Osteoblast (primary cell): ENCODE measurements at regions not wholly inside any gene's neighbourhood (a gene's known extent, or its start where the extent isn't known, plus 50 kb on each side); places are given as distances from the start of the nearest gene placed in this dataset.

ENCODE experiments used
- DNase-seq: peaks from one replicate; pipeline ENCODE4 v3.0.0; 2011; ENCODE audit warnings: low spot score, mixed read lengths; ENCODE audit not compliant: insufficient read length; ENCODE audit errors: missing footprints
- H2AFZ ChIP-seq: 2 replicates; pipeline ENCODE4 v1.6.0; 2011; ENCODE audit warnings: mild to moderate bottlenecking, low read length
- H3K27ac ChIP-seq: 2 replicates; pipeline ENCODE4 v1.5.1; 2011; ENCODE audit warnings: mild to moderate bottlenecking, low read depth, low read length, moderate library complexity
- H3K27me3 ChIP-seq: 2 replicates; pipeline ENCODE4 v1.6.0; 2012; ENCODE audit warnings: mild to moderate bottlenecking, control low read depth, inconsistent platforms, low read length, moderate library complexity; ENCODE audit not compliant: insufficient read depth
- H3K36me3 ChIP-seq: 2 replicates; pipeline ENCODE4 v1.5.1; 2011; ENCODE audit warnings: mild to moderate bottlenecking, low read length, control low read depth, moderate library complexity; ENCODE audit not compliant: insufficient read depth
- H3K4me1 ChIP-seq: 2 replicates; pipeline ENCODE4 v1.5.1; 2011; ENCODE audit warnings: mild to moderate bottlenecking, low read length, control low read depth, moderate library complexity; ENCODE audit not compliant: insufficient read depth
- H3K4me2 ChIP-seq: 2 replicates; pipeline ENCODE4 v1.6.0; 2011; ENCODE audit warnings: mild to moderate bottlenecking, low read length; ENCODE audit not compliant: insufficient read depth
- H3K4me3 ChIP-seq: fragments of 200-600 bp; sonication (generic); 3 replicates; pipeline ENCODE4 v1.5.1; 2012; ENCODE audit warnings: mild to moderate bottlenecking, low read length, inconsistent platforms; ENCODE audit not compliant: insufficient read depth
- H3K79me2 ChIP-seq: 2 replicates; pipeline ENCODE4 v1.6.0; 2012; ENCODE audit warnings: mild to moderate bottlenecking, low read length, control low read depth, inconsistent platforms; ENCODE audit not compliant: insufficient read depth
- H3K9me3 ChIP-seq: 2 replicates; pipeline ENCODE4 v1.5.1; 2011; ENCODE audit warnings: low read depth, low read length, control low read depth
- H4K20me1 ChIP-seq: 2 replicates; pipeline ENCODE4 v1.6.0; 2012; ENCODE audit warnings: mild to moderate bottlenecking, low read length, control low read depth; ENCODE audit not compliant: insufficient read depth
- CTCF ChIP-seq: IDR thresholded peaks from 2 replicates; pipeline ENCODE4 v1.5.1; 2011; ENCODE audit warnings: mild to moderate bottlenecking, low read depth, low read length, moderate library complexity; ENCODE audit errors: extremely low read depth

- no peak overlapping the region for H2AFZ ChIP-seq
- no peak for DNase-seq
- H3K9me3 ChIP-seq, result no peaks in the 10 kb centered on the region
- TF ChIP-seq CTCF, result no peak
- H3K79me2 ChIP-seq, result no peaks in the 10 kb centered on the region
- H3K36me3 ChIP-seq, result no peaks in the 10 kb centered on the region
- peaks cover 6% of the 10 kb centered on the region for H3K27me3 ChIP-seq
- no peak overlapping the region for H3K4me3 ChIP-seq
- no peaks in the 10 kb centered on the region for H4K20me1 ChIP-seq
- H3K4me2 ChIP-seq, result no peak overlapping the region
- H3K4me1 ChIP-seq, result no peaks in the 10 kb centered on the region
- no peak overlapping the region for H3K27ac ChIP-seq
These were observed 140.2 kb upstream of the CHST15 start for GRCh38 chr10:124233546-124234138.

DNA sequence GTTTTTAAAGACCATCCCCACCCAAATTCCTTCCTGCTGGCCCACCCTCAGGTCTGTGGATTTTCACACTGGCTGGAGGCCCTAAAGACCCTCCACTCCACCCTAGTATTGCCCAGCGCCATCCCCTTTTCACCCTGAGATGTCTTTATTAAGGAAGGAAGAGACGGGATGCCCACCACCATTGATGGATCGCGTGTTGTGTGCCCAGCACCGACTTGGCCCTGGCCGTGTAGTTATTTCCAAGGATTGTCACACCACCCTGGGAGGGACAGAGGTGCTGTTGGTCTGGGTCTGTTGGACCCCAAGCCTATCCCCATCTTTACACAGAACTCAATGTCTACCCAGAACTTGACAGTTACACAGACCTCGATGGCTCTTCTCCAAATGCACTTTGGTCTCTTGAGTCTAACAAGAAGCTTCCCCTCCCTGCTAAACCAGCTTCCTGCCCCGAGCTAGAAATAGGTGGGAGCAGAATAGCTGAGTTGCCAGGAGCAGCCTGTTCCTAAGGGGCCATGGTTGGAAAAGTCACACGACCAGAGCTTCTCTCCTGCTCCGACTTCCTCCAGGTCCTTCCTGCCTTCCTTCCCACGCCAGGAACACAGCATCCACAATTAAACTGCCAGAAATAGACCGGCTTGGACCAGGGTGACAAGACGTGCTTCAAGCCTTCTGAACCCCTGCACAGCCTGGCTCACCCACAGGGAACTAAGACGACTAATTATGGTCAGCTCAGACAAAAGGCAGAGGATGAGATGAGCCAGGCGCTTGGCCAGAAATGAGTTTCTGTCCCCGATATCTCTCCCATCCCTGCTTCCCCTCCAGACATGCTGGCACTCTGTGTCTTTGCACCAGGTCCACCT is 139.5 kb upstream of the CHST15 start:
- peak; percentile 19 for DNase-seq
- H3K27me3 ChIP-seq, result peaks cover 6% of the 10 kb centered on the region
- H4K20me1 ChIP-seq, result no peaks in the 10 kb centered on the region
- no peak overlapping the region for H3K4me3 ChIP-seq
- no peak overlapping the region for H2AFZ ChIP-seq
- no peaks in the 10 kb centered on the region for H3K36me3 ChIP-seq
- no peaks in the 10 kb centered on the region for H3K4me1 ChIP-seq
- no peaks in the 10 kb centered on the region for H3K9me3 ChIP-seq
- no peak overlapping the region for H3K4me2 ChIP-seq
- TF ChIP-seq CTCF, result no peak
- H3K27ac ChIP-seq, result no peak overlapping the region
- no peaks in the 10 kb centered on the region for H3K79me2 ChIP-seq

DNA sequence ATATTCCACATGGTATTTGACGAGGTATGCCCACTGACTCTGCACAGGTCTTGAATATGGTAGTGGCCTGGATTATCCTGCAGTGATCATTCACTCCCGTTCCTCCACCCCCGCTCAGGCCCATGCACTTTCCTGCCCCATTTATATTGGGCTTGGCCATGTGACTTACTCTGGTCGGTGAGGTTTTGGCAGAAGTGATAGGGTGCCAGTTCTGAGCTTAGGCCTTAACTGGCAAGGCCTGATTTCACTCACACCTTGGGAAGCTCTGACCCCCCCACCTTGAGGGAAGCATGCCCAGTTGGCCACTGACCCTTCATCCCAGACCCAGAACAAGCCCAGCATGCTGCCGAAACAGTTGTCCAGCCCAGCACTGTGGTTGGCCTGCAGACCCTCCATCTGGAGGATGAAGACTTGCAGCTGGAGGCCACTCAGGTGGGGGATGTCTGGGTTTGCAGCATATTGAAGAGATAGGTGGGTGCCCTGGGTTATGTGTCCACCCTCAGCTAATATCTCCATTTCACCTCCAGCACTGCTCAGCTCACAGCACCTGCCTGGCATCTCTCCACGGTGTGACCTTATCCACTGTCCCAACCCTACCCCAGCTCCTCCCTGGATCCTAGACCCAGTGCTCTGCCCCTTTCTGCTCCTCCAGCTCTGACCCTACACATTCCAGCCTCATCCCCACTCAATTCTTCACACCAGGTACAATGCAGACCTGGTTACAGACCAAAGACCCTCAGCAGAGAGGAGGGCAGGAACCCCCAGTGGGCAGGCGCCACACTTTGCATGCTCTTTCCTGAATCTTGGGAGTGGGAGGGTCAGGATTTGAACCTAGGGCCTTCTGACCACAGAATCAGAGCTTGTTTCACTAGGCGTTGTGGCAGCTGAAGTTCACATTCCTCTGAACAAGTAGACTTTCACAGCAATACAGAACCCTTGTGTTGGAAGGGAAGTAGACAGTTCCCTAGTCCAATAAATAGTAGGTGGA is 138.1 kb upstream of the CHST15 start:
- Histone ChIP-seq H2AFZ (no peak overlapping the region), H3K4me2 (no peak overlapping the region), H3K4me3 (no peak overlapping the region), H3K27ac (no peak overlapping the region), H3K27me3 (peaks cover 6% of the 10 kb centered on the region), H3K36me3 (no peaks in the 10 kb centered on the region), H3K9me3 (no peaks in the 10 kb centered on the region), H3K4me1 (no peaks in the 10 kb centered on the region), H4K20me1 (no peaks in the 10 kb centered on the region), H3K79me2 (no peaks in the 10 kb centered on the region)
- TF ChIP-seq CTCF, result no peak
- DNase-seq, result peak; percentile 67
